Activated CD4-positive, alpha-beta T cell treated with anti-CD3 and anti-CD28 coated beads for 4 hours (primary cell): ENCODE measurements at regions not wholly inside any gene's neighbourhood (a gene's known extent, or its start where the extent isn't known, plus 50 kb on each side); places are given as distances from the start of the nearest gene placed in this dataset.

Experiments
- DNase-seq, 2 donors: peaks; one replicate each; pipeline ENCODE4 v3.0.0-alpha.2; 2020

DNA sequence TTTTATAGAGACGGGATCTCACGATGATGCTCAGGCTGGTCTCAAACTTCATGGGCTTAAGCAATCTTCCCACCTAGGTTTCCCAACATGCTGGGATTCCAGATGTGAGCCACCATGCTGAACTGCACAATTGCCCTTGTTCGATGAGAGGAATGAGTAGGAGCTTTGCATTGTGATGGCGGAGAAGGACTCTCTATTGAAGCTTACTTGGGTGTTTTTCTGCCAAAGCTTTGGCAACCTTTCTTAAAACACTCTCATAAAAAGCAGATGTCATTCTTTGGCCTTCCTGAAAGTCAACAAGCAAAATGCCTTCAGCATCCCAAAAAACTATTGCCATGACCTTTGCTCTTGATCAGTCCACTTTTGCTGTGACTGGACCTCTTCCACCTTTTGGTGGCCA is 904.8 kb upstream of the TMEM132C start:
- DNase-seq, result no peak

- DNase-seq, result no peak
These were observed 903.6 kb upstream of the TMEM132C start for GRCh38 chr12:127363392-127363791.

- DNase-seq, result no peak
These were observed 893.4 kb upstream of the TMEM132C start for GRCh38 chr12:127373559-127373958.

GRCh38 chr12:127374447-127374846 is 892.5 kb upstream of the TMEM132C start:
- no peak for DNase-seq

DNA sequence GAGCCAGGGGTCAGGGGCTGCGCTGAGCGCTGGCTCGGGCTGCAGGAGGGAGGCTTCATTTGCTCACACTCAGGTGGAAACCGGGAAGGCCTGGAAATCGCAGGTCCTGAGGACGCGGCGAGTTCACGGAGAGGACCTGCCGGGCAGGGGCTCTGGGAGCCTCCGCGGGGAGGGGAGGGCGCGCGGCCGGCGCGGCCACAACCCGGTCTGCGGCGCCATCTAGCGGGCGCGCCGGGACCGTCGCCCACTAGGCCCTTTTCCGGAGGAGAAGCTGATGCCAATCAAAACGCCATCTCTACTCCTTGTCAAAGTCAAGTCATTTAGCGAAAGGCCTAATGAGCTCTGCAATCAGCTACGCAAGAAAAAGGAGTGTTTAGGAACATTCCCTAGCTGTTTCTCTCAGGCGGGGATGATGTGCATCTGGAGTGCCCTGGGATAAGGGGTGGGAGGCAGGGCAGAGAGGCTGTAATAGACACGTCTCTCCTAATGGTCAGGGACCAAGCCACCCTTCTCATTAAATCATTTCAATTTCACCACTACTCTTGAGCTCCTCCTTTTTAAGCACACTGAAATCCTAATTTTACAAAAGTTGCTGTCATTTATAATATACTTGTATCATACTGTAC is 885.8 kb upstream of the TMEM132C start:
- DNase-seq, result peak in 1 of 2 donors; percentile 1

GRCh38 chr12:127381681-127382080 is 885.3 kb upstream of the TMEM132C start:
- DNase-seq, result no peak

DNA sequence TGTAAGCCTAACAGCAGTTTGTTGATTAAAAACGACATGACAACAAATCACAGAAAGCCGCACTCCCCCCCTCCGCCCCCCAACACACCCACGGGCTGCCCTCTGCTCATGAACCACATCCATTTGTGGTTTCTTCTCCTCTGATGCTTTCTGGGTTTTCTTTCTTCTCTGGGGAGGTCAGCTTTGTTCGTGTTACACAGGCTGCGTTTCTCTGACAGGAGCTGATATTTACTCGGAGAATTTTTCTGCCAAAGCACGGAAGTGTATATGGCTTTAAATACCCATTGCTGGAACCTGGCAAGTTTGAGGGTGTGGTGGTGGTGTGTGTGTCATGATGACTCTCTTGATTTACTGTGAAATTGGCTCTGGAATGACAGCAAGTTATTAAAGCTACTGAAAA is 883.7 kb upstream of the TMEM132C start:
- DNase-seq, result no peak

DNA sequence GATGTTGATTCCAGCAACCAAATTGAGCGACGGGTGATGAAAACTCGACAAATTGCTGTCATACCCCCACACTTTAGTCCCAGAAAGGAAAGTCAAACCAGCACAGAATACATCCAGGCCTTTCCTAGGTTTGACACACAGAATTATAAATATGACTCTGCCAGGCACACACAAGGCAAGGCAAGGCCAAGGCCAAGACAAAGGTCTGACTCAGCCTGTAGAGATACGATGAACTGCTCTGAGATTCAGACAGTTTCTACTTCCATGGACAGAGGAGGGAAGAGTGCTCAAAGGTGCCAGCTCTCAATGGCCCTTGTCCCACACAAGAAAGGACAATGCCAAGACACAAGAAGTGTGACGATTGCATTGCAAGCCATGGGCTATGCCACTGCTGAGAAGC is 880.2 kb upstream of the TMEM132C start:
- no peak for DNase-seq

- no peak for DNase-seq
These were observed 878.0 kb upstream of the TMEM132C start for GRCh38 chr12:127388985-127389384.

DNA sequence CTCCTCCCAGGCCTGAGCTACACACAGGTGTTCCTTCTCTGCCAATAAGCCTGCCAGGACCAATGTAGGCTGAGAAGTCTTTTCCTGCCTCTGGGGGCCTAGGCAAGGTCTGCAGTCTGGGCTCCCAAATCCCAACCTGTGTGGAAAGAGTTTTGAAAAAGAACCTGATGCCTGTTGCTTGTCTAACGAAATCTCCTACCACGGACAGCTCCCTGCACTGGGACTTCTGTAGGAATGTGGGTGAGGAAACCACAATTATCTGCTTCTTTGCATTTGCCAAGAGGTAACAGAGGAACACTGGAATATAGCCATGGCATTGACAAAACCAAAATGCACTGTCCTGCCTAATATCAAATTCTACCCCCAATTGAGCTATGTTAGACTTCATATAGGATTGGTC is 877.0 kb upstream of the TMEM132C start:
- no peak for DNase-seq

GRCh38 chr12:127393465-127393864 is 873.5 kb upstream of the TMEM132C start:
- no peak for DNase-seq

DNA sequence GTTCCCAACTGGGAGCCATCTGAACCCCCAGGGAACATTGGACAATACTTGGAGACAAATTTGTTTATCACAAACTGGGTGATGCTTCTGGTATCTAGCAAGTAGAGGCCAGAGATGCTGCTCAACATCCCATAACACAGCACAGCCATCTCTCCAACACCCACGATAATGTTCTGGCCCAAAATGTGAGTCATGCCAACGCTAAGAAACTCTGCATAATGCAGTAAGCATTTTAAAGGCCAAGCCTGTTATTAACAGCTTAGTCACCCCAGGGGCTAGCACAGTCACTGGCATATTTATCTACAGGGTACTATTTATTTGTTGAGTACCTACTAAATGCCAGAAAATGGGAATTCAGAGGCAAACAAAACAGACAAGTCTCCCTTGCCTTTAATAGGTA is 873.1 kb upstream of the TMEM132C start:
- no peak for DNase-seq

GRCh38 chr12:127396734-127397133 is 870.2 kb upstream of the TMEM132C start:
- no peak for DNase-seq

- no peak for DNase-seq
These were observed 868.8 kb upstream of the TMEM132C start for GRCh38 chr12:127398016-127398710.

DNA sequence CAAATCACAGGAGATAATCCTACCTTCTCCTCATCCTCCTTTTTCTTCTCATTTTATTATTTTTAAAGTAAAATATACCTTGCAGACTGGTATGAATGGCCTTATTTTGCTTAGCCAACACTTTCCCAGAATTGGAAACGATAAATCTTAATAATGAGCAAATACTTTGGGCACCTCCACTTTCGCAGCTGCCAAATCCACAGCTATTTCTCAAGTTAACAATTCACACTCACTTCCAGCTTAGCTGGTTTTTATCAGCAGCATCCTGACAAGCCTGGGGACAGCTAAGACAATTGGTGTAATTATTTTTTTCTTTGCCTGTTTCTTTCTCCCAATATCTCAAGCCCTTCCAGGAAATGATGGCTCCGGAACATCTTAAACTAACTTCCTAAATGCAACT is 867.5 kb upstream of the TMEM132C start:
- DNase-seq, result no peak

- no peak for DNase-seq
These were observed 866.7 kb upstream of the TMEM132C start for GRCh38 chr12:127400221-127400620.

- DNase-seq, result no peak
These were observed 866.0 kb upstream of the TMEM132C start for GRCh38 chr12:127401005-127401404.

- DNase-seq, result no peak
These were observed 865.4 kb upstream of the TMEM132C start for GRCh38 chr12:127401536-127401935.

DNA sequence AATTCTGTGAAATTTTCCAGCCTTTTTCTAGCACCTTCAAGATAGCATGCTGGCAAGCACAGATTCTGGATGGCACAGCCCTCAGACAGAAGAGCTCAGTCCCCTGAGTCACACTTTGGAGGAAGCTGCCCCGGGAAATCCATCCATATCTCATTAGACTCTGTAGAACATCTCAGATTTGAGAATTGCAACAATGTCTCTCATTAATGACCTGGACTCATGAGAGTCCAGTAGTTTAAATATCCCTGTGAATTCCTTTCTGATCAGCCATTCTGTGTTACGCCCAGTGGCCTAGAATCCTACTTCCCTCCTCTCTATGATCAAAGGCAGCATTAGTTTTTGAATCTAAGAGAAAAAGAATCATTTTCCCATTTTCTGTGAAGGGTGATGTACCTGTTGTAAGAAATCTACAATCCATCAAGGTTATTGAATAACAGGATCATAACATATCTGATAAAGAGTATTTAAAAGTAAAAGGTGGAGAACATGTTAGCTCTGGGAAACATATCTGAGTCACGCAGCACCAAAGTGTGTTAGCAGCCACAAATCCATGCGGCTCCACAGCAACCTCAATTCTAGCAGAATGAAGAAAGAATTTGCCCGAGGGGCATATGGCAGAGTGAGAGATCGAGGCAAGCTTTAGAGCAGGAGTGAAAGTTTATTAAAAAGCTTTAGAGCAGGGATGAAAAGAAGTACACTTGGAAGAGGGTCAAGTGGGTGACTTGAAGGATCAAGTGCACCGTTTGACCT is 855.6 kb upstream of the TMEM132C start:
- no peak for DNase-seq

DNA sequence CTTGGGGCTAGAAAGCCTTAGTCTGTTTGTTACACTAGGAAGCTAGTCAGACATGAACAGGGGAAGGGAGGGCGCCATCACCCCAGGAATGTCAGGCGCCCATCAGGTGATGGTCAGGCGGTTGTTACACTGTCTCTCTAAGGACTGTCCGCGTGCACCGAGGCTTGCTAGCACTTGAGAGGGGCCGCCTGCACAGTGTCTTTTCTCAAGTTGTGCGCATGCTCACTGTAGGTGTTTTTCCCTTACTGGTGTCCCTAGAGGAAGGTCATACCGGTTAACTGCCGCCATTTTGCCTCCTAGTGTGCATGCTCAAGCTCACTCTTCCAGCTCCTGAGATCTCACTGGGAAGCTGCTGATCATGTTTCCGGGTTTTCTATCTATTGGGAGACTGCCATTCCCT is 855.0 kb upstream of the TMEM132C start:
- DNase-seq, result no peak

- no peak for DNase-seq
These were observed 854.1 kb upstream of the TMEM132C start for GRCh38 chr12:127412866-127413265.

DNA sequence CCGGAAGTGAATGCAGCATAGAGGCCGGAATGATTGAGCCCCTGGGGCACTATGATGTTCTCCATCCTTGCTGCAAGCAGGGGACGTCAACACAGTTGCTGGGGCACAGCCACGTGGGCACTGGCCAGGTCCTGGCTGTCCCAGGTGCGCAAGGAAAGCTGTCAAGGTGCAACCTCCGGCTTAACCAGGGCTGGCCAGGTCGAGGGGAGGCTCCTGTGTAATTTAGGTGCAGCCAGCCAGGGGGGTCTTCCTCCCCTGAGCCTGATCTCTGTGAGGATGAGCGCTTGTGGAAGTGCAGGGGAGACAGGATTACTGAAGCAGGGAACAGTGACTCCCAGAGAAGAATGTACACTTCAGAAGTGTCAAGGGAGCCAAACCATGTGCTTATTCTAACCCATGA is 852.8 kb upstream of the TMEM132C start:
- no peak for DNase-seq

DNA sequence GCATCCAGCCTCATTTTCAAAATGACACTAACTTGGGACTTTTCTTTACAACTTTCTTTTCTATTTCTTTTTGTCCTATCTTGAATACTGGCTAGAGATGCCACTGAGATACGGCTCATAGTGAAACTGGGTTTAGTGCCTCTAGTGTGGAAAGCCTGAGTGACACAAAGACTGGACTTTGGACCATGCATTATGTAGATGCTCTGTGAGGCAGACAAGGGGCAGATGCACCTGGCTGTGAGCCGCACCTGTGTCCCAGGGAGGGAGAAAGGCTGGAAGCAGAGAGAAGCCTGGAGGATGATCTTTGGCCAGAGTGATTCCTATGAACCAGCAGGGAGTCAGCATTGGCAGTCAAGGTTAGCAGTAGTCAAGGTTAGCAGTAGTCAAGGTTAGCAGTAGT is 852.3 kb upstream of the TMEM132C start:
- DNase-seq, result no peak

GRCh38 chr12:127416796-127417195 is 850.2 kb upstream of the TMEM132C start:
- DNase-seq, result no peak
